Stimulated activated CD8-positive, alpha-beta memory T cell treated with anti-CD3 and anti-CD28 coated beads, Interleukin-7, amount 100 ng/mL, for 48 hours (primary cell): ENCODE measurements at regions not wholly inside any gene's neighbourhood (a gene's known extent, or its start where the extent isn't known, plus 50 kb on each side); places are given as distances from the start of the nearest gene placed in this dataset.
"Not testable (repeated sequence)": the region's sequence is repeated elsewhere in the genome, so short reads cannot be mapped to it uniquely, and the experiment has no call there.

Source experiments
- DNase-seq, 2 donors: peaks; one replicate each; pipeline ENCODE4 v3.0.0-alpha.2; 2020; ENCODE audit warnings: low read depth in 1 of 2; ENCODE audit errors: extremely low read depth in 1 of 2

GRCh38 chr9:87781331-87781730 lies 55.4 kb downstream of the CTSL start:
- no peak for DNase-seq

GRCh38 chr9:87783180-87783579 lies 57.3 kb downstream of the CTSL start:
- no peak for DNase-seq

- DNase-seq: not testable (repeated sequence)
Measured at GRCh38 chr9:87785315-87785970, 59.5 kb downstream of the CTSL start.

GRCh38 chr9:87786423-87786822 lies 60.5 kb downstream of the CTSL start:
- no peak for DNase-seq

GRCh38 chr9:87786876-87787275 lies 61.0 kb downstream of the CTSL start:
- no peak for DNase-seq

GRCh38 chr9:87787735-87788134 lies 61.8 kb downstream of the CTSL start:
- DNase-seq: no peak

GRCh38 chr9:87792831-87793288 lies 66.9 kb downstream of the CTSL start:
- peak; percentile 26 to 63 for DNase-seq

- no peak for DNase-seq
Measured at GRCh38 chr9:87793292-87793691, 67.4 kb downstream of the CTSL start.

- no peak for DNase-seq
Measured at GRCh38 chr9:87795178-87795577, 69.3 kb downstream of the CTSL start.

- DNase-seq: no peak
Measured at GRCh38 chr9:87796196-87796595, 70.3 kb downstream of the CTSL start.

- no peak for DNase-seq
Measured at GRCh38 chr9:87798261-87798833, 72.4 kb downstream of the CTSL start.

GRCh38 chr9:87799503-87799902 lies 73.6 kb downstream of the CTSL start:
- DNase-seq: no peak

- no peak for DNase-seq
Measured at GRCh38 chr9:87800456-87800855, 74.5 kb downstream of the CTSL start.

GRCh38 chr9:87801013-87801412 lies 75.1 kb downstream of the CTSL start:
- no peak for DNase-seq

- DNase-seq: no peak
Measured at GRCh38 chr9:87803166-87803565, 77.2 kb downstream of the CTSL start.

GRCh38 chr9:87803623-87804345 lies 77.9 kb downstream of the CTSL start:
- no peak for DNase-seq

- DNase-seq: no peak
Measured at GRCh38 chr9:87805259-87805658, 77.4 kb upstream of the SPATA31E1 start.

- no peak for DNase-seq
Measured at GRCh38 chr9:87810008-87810407, 72.7 kb upstream of the SPATA31E1 start.

- no peak for DNase-seq
Measured at GRCh38 chr9:87810679-87811178, 71.9 kb upstream of the SPATA31E1 start.

- DNase-seq: peak in 1 of 2 donors; percentile 53
Measured at GRCh38 chr9:87812375-87813118, 70.1 kb upstream of the SPATA31E1 start.

GRCh38 chr9:87813119-87813463 lies 69.6 kb upstream of the SPATA31E1 start:
- no peak for DNase-seq
